HG03103 (cell line): ENCODE measurements at regions not wholly inside any gene's neighbourhood (a gene's known extent, or its start where the extent isn't known, plus 50 kb on each side); places are given as distances from the start of the nearest gene placed in this dataset.

ENCODE experiments used
- ATAC-seq: cut with Tn5 transposase; IDR thresholded peaks from one replicate; pipeline ENCODE4 v1.9.1; 2021; ENCODE audit warnings: low read depth; ENCODE audit not compliant: unreplicated experiment

- ATAC-seq: no peak
Measured at GRCh38 chr10:62728479-62728878, 76.0 kb upstream of the ADO start.

- ATAC-seq: peak; percentile 75
Measured at GRCh38 chr10:62732841-62733653, 71.5 kb upstream of the ADO start.

GRCh38 chr10:62733654-62734293 lies 70.7 kb upstream of the ADO start:
- ATAC-seq: peak; percentile 1

- ATAC-seq: no peak
Measured at GRCh38 chr10:62734781-62735463, 69.6 kb upstream of the ADO start.

- ATAC-seq: peak; percentile 38
Measured at GRCh38 chr10:62735464-62736167, 68.9 kb upstream of the ADO start.

GRCh38 chr10:62736168-62736546 lies 68.4 kb upstream of the ADO start:
- ATAC-seq: no peak

GRCh38 chr10:62738916-62739315 lies 65.6 kb upstream of the ADO start:
- ATAC-seq: no peak

GRCh38 chr10:62740885-62741745 lies 63.4 kb upstream of the ADO start:
- no peak for ATAC-seq

GRCh38 chr10:62741996-62742395 lies 62.5 kb upstream of the ADO start:
- no peak for ATAC-seq

GRCh38 chr10:62742536-62743061 lies 61.9 kb upstream of the ADO start:
- no peak for ATAC-seq

GRCh38 chr10:62744136-62744535 lies 60.4 kb upstream of the ADO start:
- ATAC-seq: no peak

- no peak for ATAC-seq
Measured at GRCh38 chr10:62745581-62745980, 58.9 kb upstream of the ADO start.

- ATAC-seq: no peak
Measured at GRCh38 chr10:62746951-62747729, 57.4 kb upstream of the ADO start.

GRCh38 chr10:62748386-62748785 lies 56.1 kb upstream of the ADO start:
- ATAC-seq: no peak

- no peak for ATAC-seq
Measured at GRCh38 chr10:62749093-62749683, 55.3 kb upstream of the ADO start.
